Left ventricle myocardium inferior (tissue), 1 donor: ENCODE measurements at regions not wholly inside any gene's neighbourhood (a gene's known extent, or its start where the extent isn't known, plus 50 kb on each side); places are given as distances from the start of the nearest gene placed in this dataset.
"Not testable (repeated sequence)": the region's sequence is repeated elsewhere in the genome, so short reads cannot be mapped to it uniquely, and the experiment has no call there.

Experiments used
- DNase-seq: peaks from one replicate; pipeline ENCODE4 v3.0.0-alpha.2; 2020
- H3K27ac ChIP-seq: fragments of 200-600 bp; replicated peaks from 2 replicates; pipeline ENCODE4 v1.8.0; 2021
- H3K27me3 ChIP-seq: fragments of 200-600 bp; 2 replicates; pipeline ENCODE4 v1.8.0; 2021; ENCODE audit warnings: low read depth
- H3K36me3 ChIP-seq: fragments of 200-600 bp; 2 replicates; pipeline ENCODE4 v1.8.0; 2021
- H3K4me1 ChIP-seq: fragments of 200-600 bp; 2 replicates; pipeline ENCODE4 v1.8.0; 2021
- H3K4me3 ChIP-seq: fragments of 200-600 bp; 2 replicates; pipeline ENCODE4 v1.8.0; 2021; ENCODE audit warnings: mild to moderate bottlenecking, moderate library complexity
- H3K9me3 ChIP-seq: fragments of 200-600 bp; replicated peaks from 2 replicates; pipeline ENCODE4 v1.8.0; 2021
- CTCF ChIP-seq: fragments of 200-600 bp; IDR thresholded peaks from 2 replicates; pipeline ENCODE4 v1.8.0; 2021; ENCODE audit warnings: antibody characterized with exemption, mild to moderate bottlenecking, borderline replicate concordance
- intact Hi-C: fragments of 100-400 bp; cut with micrococcal nuclease; formaldehyde crosslinking; loops from one replicate; pipeline ENCODE4 v1.11.0; 2022
- donor health status: DM: no; HTN: yes; CAD: no; lungs with severe emphysema.

GRCh38 chr5:114883675-114884074, 286.0 kb downstream of the TRIM36 start:
- H3K4me3 ChIP-seq, result no peak overlapping the region
- no peak overlapping the region for H3K27ac ChIP-seq
- H3K9me3 ChIP-seq, result peaks cover 12% of the 10 kb centered on the region
- DNase-seq, result no peak
- no peak for TF ChIP-seq CTCF
- H3K4me1 ChIP-seq, result no peaks in the 10 kb centered on the region
- intact Hi-C loops, result no loop called here
- no peaks in the 10 kb centered on the region for H3K36me3 ChIP-seq
- no peaks in the 10 kb centered on the region for H3K27me3 ChIP-seq

GRCh38 chr5:114859438-114859735, 310.3 kb downstream of the TRIM36 start:
- no peak for DNase-seq
- no peaks in the 10 kb centered on the region for H3K27me3 ChIP-seq
- H3K4me1 ChIP-seq, result no peaks in the 10 kb centered on the region
- H3K4me3 ChIP-seq, result no peak overlapping the region
- no peak overlapping the region for H3K27ac ChIP-seq
- peaks cover 13% of the 10 kb centered on the region for H3K9me3 ChIP-seq
- no peaks in the 10 kb centered on the region for H3K36me3 ChIP-seq
- intact Hi-C loops, result no loop called here
- TF ChIP-seq CTCF, result no peak

GRCh38 chr5:114858665-114859437, 310.9 kb downstream of the TRIM36 start:
- no peak for DNase-seq
- H3K27me3 ChIP-seq, result no peaks in the 10 kb centered on the region
- no peak overlapping the region for H3K27ac ChIP-seq
- peaks cover 13% of the 10 kb centered on the region for H3K9me3 ChIP-seq
- H3K36me3 ChIP-seq, result no peaks in the 10 kb centered on the region
- no peaks in the 10 kb centered on the region for H3K4me1 ChIP-seq
- H3K4me3 ChIP-seq, result no peak overlapping the region
- intact Hi-C loops, result no loop called here
- no peak for TF ChIP-seq CTCF

GRCh38 chr5:114857941-114858551, 311.7 kb downstream of the TRIM36 start:
- DNase-seq, result no peak
- H3K4me3 ChIP-seq, result no peak overlapping the region

GRCh38 chr5:114844711-114845110, 325.0 kb downstream of the TRIM36 start:
- H3K4me1 ChIP-seq, H3K4me3 ChIP-seq, DNase-seq, intact Hi-C loops, H3K27me3 ChIP-seq, H3K36me3 ChIP-seq, H3K27ac ChIP-seq: not testable (repeated sequence)
- H3K9me3 ChIP-seq, result peaks cover 32% of the 10 kb centered on the region

More at GRCh38 chr5:114857941-114858551, 311.7 kb downstream of the TRIM36 start:
- intact Hi-C loops, result no loop called here
- H3K27ac ChIP-seq, result no peak overlapping the region
- no peaks in the 10 kb centered on the region for H3K4me1 ChIP-seq
- H3K36me3 ChIP-seq, result no peaks in the 10 kb centered on the region
- peaks cover 18% of the 10 kb centered on the region for H3K9me3 ChIP-seq
- H3K27me3 ChIP-seq, result no peaks in the 10 kb centered on the region
- no peak for TF ChIP-seq CTCF

GRCh38 chr5:114839360-114839759, 330.3 kb downstream of the TRIM36 start:
- H3K4me1 ChIP-seq, result no peaks in the 10 kb centered on the region
- no peak overlapping the region for H3K27ac ChIP-seq
- no peaks in the 10 kb centered on the region for H3K27me3 ChIP-seq
- H3K9me3 ChIP-seq, result peaks cover 6% of the 10 kb centered on the region
- intact Hi-C loops, result no loop called here
- H3K4me3 ChIP-seq, result no peak overlapping the region
- H3K36me3 ChIP-seq, result no peaks in the 10 kb centered on the region
- no peak for DNase-seq
- no peak for TF ChIP-seq CTCF
